ENCODE measurements at regions not wholly inside any gene's neighbourhood (a gene's known extent, or its start where the extent isn't known, plus 50 kb on each side); places are given as distances from the start of the nearest gene placed in this dataset.

DNA sequence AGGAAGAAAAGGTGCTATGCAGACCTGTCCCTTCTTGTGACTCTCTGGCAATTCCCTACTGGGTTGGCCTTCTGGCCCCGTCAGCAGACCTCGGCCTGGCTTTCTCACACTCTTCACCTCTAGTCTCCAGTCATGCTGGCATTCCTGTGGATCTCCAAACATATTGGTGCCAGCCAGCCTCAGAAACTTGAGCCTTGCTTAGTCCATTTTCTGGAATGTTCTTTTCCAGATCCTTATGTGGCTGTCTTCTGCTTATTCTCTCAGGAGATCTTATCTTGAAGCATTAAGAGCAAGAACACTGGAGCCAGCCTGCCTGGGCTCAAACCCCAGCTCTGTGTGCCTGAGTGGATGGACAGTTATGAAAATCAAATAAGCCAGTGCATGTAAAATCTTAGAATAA, 88.2 kb upstream of the NTRK3 start:
- Histone ChIP-seq H3K9ac (ENCODE audit: insufficient read length, low read depth) (no peak overlapping the region), H3K9me3 (ENCODE audit: insufficient read depth, low read length) (no peaks in the 10 kb centered on the region), H3K27me3 (ENCODE audit: insufficient read depth, insufficient read length) (no peaks in the 10 kb centered on the region), H3K4me1 (ENCODE audit: insufficient read depth, insufficient read length) (no peaks in the 10 kb centered on the region), H3K4me3 (ENCODE audit: insufficient read length, low read depth) (no peak overlapping the region), H3K36me3 (ENCODE audit: insufficient read depth, insufficient read length, low read length) (no peaks in the 10 kb centered on the region)
- no peak for TF ChIP-seq SUZ12 (IDR thresholded peaks at IDR 0.05; ENCODE audit: extremely low read depth, insufficient read depth, insufficient read length)
- TF ChIP-seq ZNF274 (IDR thresholded peaks at IDR 0.05; ENCODE audit: low read depth, low read length): no peak
- no peak for TF ChIP-seq YY1 (IDR thresholded peaks at IDR 0.05; ENCODE audit: insufficient read depth, insufficient read length)
- DNase-seq (ENCODE audit: low read depth, low spot score): no peak

DNA sequence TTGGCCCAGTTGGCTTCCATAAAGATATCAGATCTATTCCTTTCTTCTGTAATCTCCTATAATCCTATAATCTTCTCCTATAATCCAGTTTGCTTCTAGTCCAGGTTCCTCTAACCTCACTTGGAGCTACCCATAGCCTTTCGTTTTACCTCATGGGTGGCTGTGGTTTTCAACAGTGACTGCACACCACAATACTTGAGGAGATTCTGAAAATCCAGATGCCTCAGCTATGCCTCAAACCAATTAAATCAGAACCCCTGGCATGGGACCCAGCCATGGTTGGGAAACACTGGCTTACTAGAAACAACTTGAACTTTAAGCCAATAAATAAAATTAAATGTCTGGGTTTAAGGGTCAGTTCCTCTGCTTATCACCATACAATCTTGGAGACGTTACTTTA, 86.1 kb upstream of the NTRK3 start:
- Histone ChIP-seq H3K36me3 (ENCODE audit: insufficient read depth, insufficient read length, low read length) (no peaks in the 10 kb centered on the region), H3K9me3 (ENCODE audit: insufficient read depth, low read length) (no peaks in the 10 kb centered on the region), H3K4me1 (ENCODE audit: insufficient read depth, insufficient read length) (no peaks in the 10 kb centered on the region), H3K9ac (ENCODE audit: insufficient read length, low read depth) (no peak overlapping the region), H3K27me3 (ENCODE audit: insufficient read depth, insufficient read length) (no peaks in the 10 kb centered on the region), H3K4me3 (ENCODE audit: insufficient read length, low read depth) (no peak overlapping the region)
- no peak for DNase-seq (ENCODE audit: low read depth, low spot score)
- TF ChIP-seq SUZ12 (IDR thresholded peaks at IDR 0.05; ENCODE audit: extremely low read depth, insufficient read depth, insufficient read length): no peak
- no peak for TF ChIP-seq YY1 (IDR thresholded peaks at IDR 0.05; ENCODE audit: insufficient read depth, insufficient read length)
- TF ChIP-seq ZNF274 (IDR thresholded peaks at IDR 0.05; ENCODE audit: low read depth, low read length): no peak

DNA sequence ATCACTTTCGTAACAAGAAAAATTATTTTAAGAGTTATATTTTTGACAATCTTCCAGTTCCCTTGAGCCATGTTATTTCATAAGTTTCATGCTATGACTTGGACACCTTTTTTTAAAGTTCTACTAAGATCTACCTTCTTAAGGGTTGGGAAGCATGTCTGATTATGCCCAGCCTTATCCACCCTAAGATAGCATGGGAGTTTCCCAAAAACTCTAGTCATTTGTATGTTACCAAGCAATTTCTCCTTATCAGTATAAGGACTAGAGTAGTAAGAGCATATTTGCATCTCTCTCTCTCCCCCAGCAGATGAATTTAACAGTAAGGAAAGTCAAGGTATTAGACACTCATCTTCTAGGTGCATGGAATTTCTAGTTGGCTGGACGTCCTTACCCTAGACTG, 85.1 kb upstream of the NTRK3 start:
- H3K27me3 ChIP-seq (ENCODE audit: insufficient read depth, insufficient read length): no peaks in the 10 kb centered on the region
- H3K9ac ChIP-seq (ENCODE audit: insufficient read length, low read depth): no peak overlapping the region
- H3K4me1 ChIP-seq (ENCODE audit: insufficient read depth, insufficient read length): no peaks in the 10 kb centered on the region
- DNase-seq (ENCODE audit: low read depth, low spot score): no peak
- H3K36me3 ChIP-seq (ENCODE audit: insufficient read depth, insufficient read length, low read length): no peaks in the 10 kb centered on the region
- TF ChIP-seq ZNF274 (IDR thresholded peaks at IDR 0.05; ENCODE audit: low read depth, low read length): no peak
- no peak for TF ChIP-seq SUZ12 (IDR thresholded peaks at IDR 0.05; ENCODE audit: extremely low read depth, insufficient read depth, insufficient read length)
- no peak for TF ChIP-seq YY1 (IDR thresholded peaks at IDR 0.05; ENCODE audit: insufficient read depth, insufficient read length)
- no peaks in the 10 kb centered on the region for H3K9me3 ChIP-seq (ENCODE audit: insufficient read depth, low read length)
- H3K4me3 ChIP-seq (ENCODE audit: insufficient read length, low read depth): no peak overlapping the region

DNA sequence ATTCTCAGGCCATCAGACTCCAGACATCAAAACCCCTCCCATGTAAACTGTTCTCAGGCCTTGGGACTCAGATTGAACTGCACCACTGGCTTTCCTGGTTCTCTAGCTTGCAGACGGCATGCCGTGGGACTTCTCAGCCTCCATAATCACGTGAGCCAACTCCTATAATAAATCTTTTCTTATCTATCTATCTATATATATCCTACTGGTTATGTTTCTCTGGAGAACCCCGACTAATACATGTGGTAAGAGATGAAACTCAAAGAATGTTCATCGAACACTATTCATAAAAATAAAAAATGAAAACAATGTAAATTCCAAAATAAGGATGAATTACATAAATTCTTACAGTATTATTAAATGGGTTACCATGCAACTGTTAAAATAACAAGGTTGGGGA, 84.5 kb upstream of the NTRK3 start:
- Histone ChIP-seq H3K9me3 (ENCODE audit: insufficient read depth, low read length) (no peaks in the 10 kb centered on the region), H3K4me3 (ENCODE audit: insufficient read length, low read depth) (no peak overlapping the region), H3K9ac (ENCODE audit: insufficient read length, low read depth) (no peak overlapping the region), H3K27me3 (ENCODE audit: insufficient read depth, insufficient read length) (no peaks in the 10 kb centered on the region), H3K4me1 (ENCODE audit: insufficient read depth, insufficient read length) (no peaks in the 10 kb centered on the region), H3K36me3 (ENCODE audit: insufficient read depth, insufficient read length, low read length) (no peaks in the 10 kb centered on the region)
- TF ChIP-seq ZNF274 (IDR thresholded peaks at IDR 0.05; ENCODE audit: low read depth, low read length) (no peak), SUZ12 (IDR thresholded peaks at IDR 0.05; ENCODE audit: extremely low read depth, insufficient read depth, insufficient read length) (no peak), YY1 (IDR thresholded peaks at IDR 0.05; ENCODE audit: insufficient read depth, insufficient read length) (no peak)
- no peak for DNase-seq (ENCODE audit: low read depth, low spot score)

DNA sequence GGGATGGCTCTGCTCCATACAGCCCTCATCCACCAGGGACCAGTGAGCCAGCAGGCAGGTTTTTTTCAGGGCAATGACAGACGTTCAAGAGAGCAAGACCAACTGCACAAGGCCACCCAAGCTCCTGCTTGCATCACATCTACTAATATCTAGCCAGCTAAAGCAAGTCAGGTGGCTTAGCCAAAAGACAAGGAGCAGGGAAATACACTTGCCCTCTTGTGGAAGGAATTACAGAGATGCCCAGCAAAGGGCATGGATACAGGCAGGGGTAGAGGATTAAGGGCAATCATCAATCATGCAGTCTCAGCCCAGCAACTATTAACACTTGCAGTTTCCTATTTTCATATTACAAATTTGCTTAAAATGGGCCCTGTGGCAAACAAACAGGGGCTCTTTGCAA, 81.5 kb upstream of the NTRK3 start:
- H3K9ac ChIP-seq (ENCODE audit: insufficient read length, low read depth): no peak overlapping the region

DNA sequence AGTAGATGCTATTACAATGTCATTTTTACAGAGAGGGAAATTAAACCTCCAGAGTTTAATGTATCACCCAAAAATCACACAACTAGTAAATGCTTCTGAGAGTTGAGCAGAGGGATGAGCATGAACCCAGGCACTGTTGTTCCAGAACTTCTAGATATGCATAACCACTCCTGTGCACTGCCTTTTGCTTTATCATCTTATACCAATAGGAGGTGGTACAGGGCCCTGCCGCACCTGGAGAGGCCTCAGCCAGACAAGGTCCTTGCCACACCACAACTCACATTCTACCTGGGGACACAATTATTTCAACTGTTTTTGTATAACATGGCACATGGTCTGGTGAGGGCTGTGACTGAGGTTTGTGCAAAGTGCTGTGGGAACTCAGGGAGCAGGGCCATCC, 78.5 kb upstream of the NTRK3 start:
- Histone ChIP-seq H3K4me1 (ENCODE audit: insufficient read depth, insufficient read length) (no peaks in the 10 kb centered on the region), H3K27me3 (ENCODE audit: insufficient read depth, insufficient read length) (no peaks in the 10 kb centered on the region), H3K4me3 (ENCODE audit: insufficient read length, low read depth) (no peak overlapping the region), H3K36me3 (ENCODE audit: insufficient read depth, insufficient read length, low read length) (no peaks in the 10 kb centered on the region), H3K9ac (ENCODE audit: insufficient read length, low read depth) (no peak overlapping the region), H3K9me3 (ENCODE audit: insufficient read depth, low read length) (no peaks in the 10 kb centered on the region)
- no peak for DNase-seq (ENCODE audit: low read depth, low spot score)
- TF ChIP-seq YY1 (IDR thresholded peaks at IDR 0.05; ENCODE audit: insufficient read depth, insufficient read length) (no peak), ZNF274 (IDR thresholded peaks at IDR 0.05; ENCODE audit: low read depth, low read length) (no peak), SUZ12 (IDR thresholded peaks at IDR 0.05; ENCODE audit: extremely low read depth, insufficient read depth, insufficient read length) (no peak)

More for the DNA sequence above, 81.5 kb upstream of the NTRK3 start:
- TF ChIP-seq ZNF274 (IDR thresholded peaks at IDR 0.05; ENCODE audit: low read depth, low read length): no peak
- no peak for TF ChIP-seq YY1 (IDR thresholded peaks at IDR 0.05; ENCODE audit: insufficient read depth, insufficient read length)
- TF ChIP-seq SUZ12 (IDR thresholded peaks at IDR 0.05; ENCODE audit: extremely low read depth, insufficient read depth, insufficient read length): no peak
- H3K4me3 ChIP-seq (ENCODE audit: insufficient read length, low read depth): no peak overlapping the region
- H3K9me3 ChIP-seq (ENCODE audit: insufficient read depth, low read length): no peaks in the 10 kb centered on the region
- no peaks in the 10 kb centered on the region for H3K36me3 ChIP-seq (ENCODE audit: insufficient read depth, insufficient read length, low read length)
- no peak for DNase-seq (ENCODE audit: low read depth, low spot score)
- H3K27me3 ChIP-seq (ENCODE audit: insufficient read depth, insufficient read length): no peaks in the 10 kb centered on the region
- H3K4me1 ChIP-seq (ENCODE audit: insufficient read depth, insufficient read length): no peaks in the 10 kb centered on the region

DNA sequence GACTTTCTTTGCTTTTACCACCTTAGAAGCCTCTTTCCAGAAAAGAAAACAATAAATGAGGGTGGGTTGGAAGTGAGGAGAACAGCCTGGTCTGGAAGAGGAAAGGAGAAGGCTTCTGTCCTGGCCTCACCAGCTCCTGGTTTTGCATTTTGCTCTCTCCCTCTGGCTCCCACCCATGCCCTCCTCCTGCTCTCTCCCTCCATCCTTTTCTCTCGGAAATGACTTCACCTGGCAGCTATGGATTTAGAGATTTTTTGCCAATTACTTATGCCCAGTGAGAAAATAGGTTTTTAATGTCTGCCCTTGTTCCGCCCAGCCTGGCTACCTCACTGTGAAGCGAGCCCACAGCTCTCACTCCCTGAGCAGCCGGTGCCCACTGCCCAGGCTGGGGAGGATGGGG, 77.9 kb upstream of the NTRK3 start:
- H3K36me3 ChIP-seq (ENCODE audit: insufficient read depth, insufficient read length, low read length): no peaks in the 10 kb centered on the region
- H3K27me3 ChIP-seq (ENCODE audit: insufficient read depth, insufficient read length): no peaks in the 10 kb centered on the region
- H3K9ac ChIP-seq (ENCODE audit: insufficient read length, low read depth): no peak overlapping the region
- no peaks in the 10 kb centered on the region for H3K9me3 ChIP-seq (ENCODE audit: insufficient read depth, low read length)
- no peaks in the 10 kb centered on the region for H3K4me1 ChIP-seq (ENCODE audit: insufficient read depth, insufficient read length)
- TF ChIP-seq YY1 (IDR thresholded peaks at IDR 0.05; ENCODE audit: insufficient read depth, insufficient read length) (no peak), SUZ12 (IDR thresholded peaks at IDR 0.05; ENCODE audit: extremely low read depth, insufficient read depth, insufficient read length) (no peak), ZNF274 (IDR thresholded peaks at IDR 0.05; ENCODE audit: low read depth, low read length) (no peak)
- H3K4me3 ChIP-seq (ENCODE audit: insufficient read length, low read depth): no peak overlapping the region
- DNase-seq (ENCODE audit: low read depth, low spot score): no peak

DNA sequence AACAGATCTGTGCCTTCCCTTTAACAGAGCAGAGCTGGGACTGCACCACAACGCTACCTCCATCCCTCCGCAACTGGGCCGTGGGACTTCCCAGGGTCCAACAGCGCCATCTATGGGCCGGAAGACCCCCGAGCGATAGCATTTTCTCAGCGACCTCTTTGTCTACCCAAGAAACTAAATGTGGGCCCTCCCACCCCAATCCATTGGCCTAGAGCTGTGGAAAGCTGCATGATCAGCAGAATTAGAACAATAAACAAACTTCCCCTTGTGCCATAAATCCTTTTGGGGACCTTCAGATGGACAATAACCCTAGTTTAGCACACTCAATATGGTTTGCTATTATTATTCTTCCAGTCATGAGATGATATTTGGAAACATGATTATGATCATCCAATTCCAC, 74.8 kb upstream of the NTRK3 start:
- peak; percentile 88 for DNase-seq (ENCODE audit: low read depth, low spot score)
- Histone ChIP-seq H3K36me3 (ENCODE audit: insufficient read depth, insufficient read length, low read length) (no peaks in the 10 kb centered on the region), H3K4me3 (ENCODE audit: insufficient read length, low read depth) (no peak overlapping the region), H3K4me1 (ENCODE audit: insufficient read depth, insufficient read length) (no peaks in the 10 kb centered on the region), H3K9me3 (ENCODE audit: insufficient read depth, low read length) (no peaks in the 10 kb centered on the region), H3K27me3 (ENCODE audit: insufficient read depth, insufficient read length) (no peaks in the 10 kb centered on the region), H3K9ac (ENCODE audit: insufficient read length, low read depth) (no peak overlapping the region)
- TF ChIP-seq SUZ12 (IDR thresholded peaks at IDR 0.05; ENCODE audit: extremely low read depth, insufficient read depth, insufficient read length): no peak
